PC-9 (cell line): ENCODE measurements at regions not wholly inside any gene's neighbourhood (a gene's known extent, or its start where the extent isn't known, plus 50 kb on each side); places are given as distances from the start of the nearest gene placed in this dataset.

Experiments used
- EZH2 ChIP-seq: fragments of 200-600 bp; sonication (generic); IDR thresholded peaks from 2 replicates; pipeline ENCODE4 v1.8.0; 2017; ENCODE audit warnings: antibody characterized with exemption, low read depth
- TF ChIP-seq, protein P1 (sequence below): fragments of 200-600 bp; sonication (generic); conservative IDR thresholded peaks from 2 replicates; pipeline ENCODE4 v1.6.1; 2017; ENCODE audit warnings: mixed run types, antibody characterized with exemption, mild to moderate bottlenecking, moderate library complexity

DNA sequence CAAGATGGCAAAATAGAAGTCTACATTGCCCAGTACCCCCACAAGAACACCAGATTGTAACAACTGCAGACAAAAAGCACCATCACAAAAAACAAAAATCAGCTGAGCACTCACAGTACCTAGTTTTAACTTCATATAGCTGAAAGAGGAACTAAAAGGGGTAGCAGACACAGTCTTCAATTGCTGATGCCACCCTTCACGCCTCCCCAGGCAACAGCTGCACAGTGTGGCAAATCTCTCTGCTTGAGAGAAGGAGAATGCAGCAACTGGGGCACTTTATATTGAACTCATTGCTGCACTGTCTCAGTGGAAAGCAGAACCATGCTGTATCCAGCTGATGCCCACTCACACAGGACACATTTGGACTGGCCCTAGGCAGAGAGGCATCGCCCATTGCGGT is 2714.5 kb upstream of the PCDH20 start:
- TF ChIP-seq, protein P1, sequence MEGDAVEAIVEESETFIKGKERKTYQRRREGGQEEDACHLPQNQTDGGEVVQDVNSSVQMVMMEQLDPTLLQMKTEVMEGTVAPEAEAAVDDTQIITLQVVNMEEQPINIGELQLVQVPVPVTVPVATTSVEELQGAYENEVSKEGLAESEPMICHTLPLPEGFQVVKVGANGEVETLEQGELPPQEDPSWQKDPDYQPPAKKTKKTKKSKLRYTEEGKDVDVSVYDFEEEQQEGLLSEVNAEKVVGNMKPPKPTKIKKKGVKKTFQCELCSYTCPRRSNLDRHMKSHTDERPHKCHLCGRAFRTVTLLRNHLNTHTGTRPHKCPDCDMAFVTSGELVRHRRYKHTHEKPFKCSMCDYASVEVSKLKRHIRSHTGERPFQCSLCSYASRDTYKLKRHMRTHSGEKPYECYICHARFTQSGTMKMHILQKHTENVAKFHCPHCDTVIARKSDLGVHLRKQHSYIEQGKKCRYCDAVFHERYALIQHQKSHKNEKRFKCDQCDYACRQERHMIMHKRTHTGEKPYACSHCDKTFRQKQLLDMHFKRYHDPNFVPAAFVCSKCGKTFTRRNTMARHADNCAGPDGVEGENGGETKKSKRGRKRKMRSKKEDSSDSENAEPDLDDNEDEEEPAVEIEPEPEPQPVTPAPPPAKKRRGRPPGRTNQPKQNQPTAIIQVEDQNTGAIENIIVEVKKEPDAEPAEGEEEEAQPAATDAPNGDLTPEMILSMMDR = no peak
- no peak for TF ChIP-seq EZH2
